A549 (cell line): ENCODE measurements at regions not wholly inside any gene's neighbourhood (a gene's known extent, or its start where the extent isn't known, plus 50 kb on each side); places are given as distances from the start of the nearest gene placed in this dataset.
A peak's percentile ranks its signal among the peaks of the same experiment; 100 is the strongest.

Experiments
- ATAC-seq, 2 experiments: fragments of 200-7000 bp in 1 of 2; fragments of >200 bp in 1 of 2; cut with Nextera tagmentation in 1 of 2; cut with Tn5 transposase in 1 of 2; 3 replicates each; pipeline versions ENCODE4 v1.8.0 to v1.9.1; 2018 to 2020; ENCODE audit warnings: mild to moderate bottlenecking in 1 of 2, moderate library complexity in 1 of 2
- CTCF ChIA-PET: fragments of 300-600 bp; sonication (Branson Sonifier 250); formaldehyde crosslinking; extraction: SDS; loops from one replicate; lab custom pipeline; 2021; ENCODE audit warnings: antibody characterized with exemption, inconsistent platforms; lab: Yijun Ruan, JAX
- POLR2A ChIA-PET: fragments of 350-600 bp; formaldehyde crosslinking; extraction: SDS; loops from one replicate; lab custom pipeline; 2021; ENCODE audit warnings: antibody characterized with exemption, inconsistent platforms; lab: Yijun Ruan, JAX
- DNase-seq, 2 experiments: peaks; one replicate each; pipeline versions ENCODE4 v3.0.0 to v3.0.0-alpha.2; 2011 to 2016; ENCODE audit warnings: low read depth in 1 of 2, low spot score in 1 of 2
- FAIRE-seq: peaks from 2 replicates; lab custom pipeline; 2011; peaks lifted over from hg19 to GRCh38; lab: Jason Lieb, UNC
- H3K27ac ChIP-seq, 2 experiments: fragments of >200 bp; sonication (Bioruptor Twin); formaldehyde crosslinking; 3 replicates each; pipeline ENCODE4 v1.5.1; 2016 to 2017
- H3K4me1 ChIP-seq: fragments of >200 bp; sonication (Bioruptor Twin); formaldehyde crosslinking; 3 replicates; pipeline ENCODE4 v1.6.1; 2016
- H3K4me2 ChIP-seq: fragments of >200 bp; sonication (Bioruptor Twin); formaldehyde crosslinking; 3 replicates; pipeline ENCODE4 v1.6.1; 2016
- H3K4me3 ChIP-seq: fragments of >200 bp; sonication (Bioruptor Twin); formaldehyde crosslinking; 3 replicates; pipeline ENCODE4 v1.5.1; 2016
- H3K9me3 ChIP-seq: fragments of >200 bp; sonication (Bioruptor Twin); formaldehyde crosslinking; 3 replicates; pipeline ENCODE4 v1.6.1; 2016
- CHD4 ChIP-seq: fragments of 200-600 bp; sonication (generic); IDR thresholded peaks from 2 replicates; pipeline ENCODE4 v1.6.1; 2016; ENCODE audit warnings: antibody characterized with exemption, mild to moderate bottlenecking, borderline replicate concordance
- E2F6 ChIP-seq: IDR thresholded peaks from 2 replicates; pipeline ENCODE4 v1.6.1; 2012; ENCODE audit warnings: low read depth, borderline replicate concordance
- ESRRA ChIP-seq: fragments of 150-350 bp; IDR thresholded peaks from 2 replicates; pipeline ENCODE4 v1.6.1; 2014; ENCODE audit warnings: mild to moderate bottlenecking, low read length, borderline replicate concordance
- GATA3 ChIP-seq: IDR thresholded peaks from 2 replicates; pipeline ENCODE4 v1.6.1; 2012; ENCODE audit warnings: borderline replicate concordance
- HOXA7 ChIP-seq: fragments of 250-450 bp; sonication (Bioruptor Pico); IDR thresholded peaks from 2 replicates; pipeline ENCODE4 v1.5.0; 2020; ENCODE audit warnings: mild to moderate bottlenecking, moderate library complexity
- KDM1A ChIP-seq: fragments of 200-600 bp; sonication (generic); IDR thresholded peaks from 2 replicates; pipeline ENCODE4 v1.6.1; 2016; ENCODE audit warnings: low read depth, mild to moderate bottlenecking
- KDM5A ChIP-seq: fragments of 200-600 bp; sonication (generic); IDR thresholded peaks from 2 replicates; pipeline ENCODE4 v1.6.1; 2016; ENCODE audit warnings: antibody characterized with exemption, mild to moderate bottlenecking
- MAFK ChIP-seq: fragments of 450-650 bp; IDR thresholded peaks from 2 replicates; pipeline ENCODE4 v1.6.1; 2014; ENCODE audit not compliant: partially characterized antibody
- MAZ ChIP-seq: fragments of 150-350 bp; IDR thresholded peaks from 2 replicates; pipeline ENCODE4 v1.6.1; 2014; ENCODE audit warnings: antibody characterized with exemption, low read depth, low read length, borderline replicate concordance
- POLR2A ChIP-seq: IDR thresholded peaks from 2 replicates; pipeline ENCODE4 v1.6.1; 2012; ENCODE audit warnings: mild to moderate bottlenecking, low read length
- RAD21 ChIP-seq, 2 experiments: fragments of >200 bp in 1 of 2; sonication (Bioruptor Twin) in 1 of 2; formaldehyde crosslinking in 1 of 2; IDR thresholded peaks in 1 of 2; conservative IDR thresholded peaks in 1 of 2; 2 replicates in 1 of 2; 3 replicates in 1 of 2; pipeline ENCODE4 v1.6.1; 2012 to 2018; ENCODE audit warnings: inconsistent platforms in 1 of 2
- SMC3 ChIP-seq: fragments of >200 bp; sonication (Bioruptor Twin); formaldehyde crosslinking; IDR thresholded peaks from 3 replicates; pipeline ENCODE4 v1.6.1; 2018; ENCODE audit warnings: inconsistent platforms
- WGBS: methylation state at CpG from one replicate; pipeline ENCODE4 v1.1.6; 2017; ENCODE audit errors: missing lambda C conversion rate; 5-methylcytosine and 5-hydroxymethylcytosine counted together
- TF ChIP-seq, protein P1 (sequence below): fragments of >200 bp; sonication (Bioruptor Twin); formaldehyde crosslinking; IDR thresholded peaks from 2 replicates; pipeline ENCODE4 v1.6.1; 2016
- TF ChIP-seq, protein P2 (sequence below): fragments of 250-450 bp; sonication (Bioruptor Pico); IDR thresholded peaks from 2 replicates; pipeline ENCODE4 v1.5.0; 2020; ENCODE audit warnings: low read depth, mild to moderate bottlenecking, moderate library complexity
- TF ChIP-seq, protein P3 (sequence below): fragments of >200 bp; sonication (Bioruptor Twin); formaldehyde crosslinking; IDR thresholded peaks from 3 replicates; pipeline ENCODE4 v1.5.1; 2016

DNA sequence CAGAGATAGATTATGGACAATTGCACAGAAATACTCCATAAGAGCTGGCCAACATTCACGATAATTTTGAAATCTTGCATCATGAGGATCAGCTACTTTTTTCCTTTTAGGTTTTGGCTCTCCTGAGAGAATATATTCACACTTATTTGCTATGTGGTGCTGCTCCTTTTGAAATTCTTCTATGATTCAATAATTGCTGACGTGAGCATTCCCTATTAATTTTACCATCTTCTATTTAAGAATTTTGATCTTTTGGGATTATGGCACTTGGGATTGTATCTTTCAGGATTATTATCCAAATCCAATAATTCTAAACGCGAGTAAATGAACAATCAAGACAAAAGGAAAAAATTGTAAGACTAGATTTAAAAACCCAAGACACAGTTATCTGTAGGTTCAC is 358.8 kb downstream of the ELAVL2 start:
- CTCF ChIA-PET: no interaction called here
- FAIRE-seq (no peak), ATAC-seq (no peak)
- TF ChIP-seq SMC3: no peak
- peak; percentile 82 for TF ChIP-seq MAFK
- TF ChIP-seq, all 56 proteins: peak for 1
- no peak for DNase-seq
- H3K4me2 ChIP-seq: no peak overlapping the region
- H3K4me1 ChIP-seq: no peaks in the 10 kb centered on the region
- whole genome bisulfite sequencing: 11% methylated on average over 4 of the region's 4 CpGs
- H3K27ac ChIP-seq: no peak overlapping the region
- H3K4me3 ChIP-seq: no peak overlapping the region
- POLR2A ChIA-PET: no interaction called here
- H3K9me3 ChIP-seq: no peaks in the 10 kb centered on the region

DNA sequence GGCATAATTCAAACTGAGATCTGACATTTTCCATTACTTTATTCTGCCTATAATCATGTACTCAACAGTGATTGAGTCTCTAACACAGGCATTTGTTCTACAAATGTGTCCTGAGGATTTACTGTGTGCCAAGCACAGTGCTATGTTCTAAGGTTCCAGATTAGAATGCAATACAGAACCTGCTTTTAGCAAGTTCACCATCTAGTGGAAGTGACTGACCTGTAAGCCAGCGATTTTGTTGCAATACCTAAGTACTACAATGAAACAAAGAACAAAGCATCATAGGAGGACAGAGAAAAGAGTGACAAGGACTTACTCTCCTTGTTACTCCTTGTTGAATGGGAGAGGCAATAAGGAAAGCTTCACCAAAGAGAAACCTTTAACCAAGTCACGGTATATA is 348.1 kb downstream of the ELAVL2 start:
- ChIA-PET CTCF (no interaction called here), POLR2A (no interaction called here)
- DNase-seq (no peak), ATAC-seq (no peak), FAIRE-seq (no peak)
- Histone ChIP-seq H3K9me3 (no peaks in the 10 kb centered on the region), H3K4me2 (no peak overlapping the region), H3K4me1 (no peaks in the 10 kb centered on the region), H3K27ac (no peak overlapping the region), H3K4me3 (no peak overlapping the region)
- WGBS: 0% methylated on average over 2 of the region's 2 CpGs
- no peak for TF ChIP-seq ESRRA
- TF ChIP-seq, protein P1, sequence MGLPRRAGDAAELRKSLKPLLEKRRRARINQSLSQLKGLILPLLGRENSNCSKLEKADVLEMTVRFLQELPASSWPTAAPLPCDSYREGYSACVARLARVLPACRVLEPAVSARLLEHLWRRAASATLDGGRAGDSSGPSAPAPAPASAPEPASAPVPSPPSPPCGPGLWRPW: no peak
- no peak for TF ChIP-seq KDM5A

GRCh38 chr9:23483566-23483965 is 342.5 kb downstream of the ELAVL2 start:
- WGBS: 3% methylated on average over 1 of the region's 1 CpG
- Histone ChIP-seq H3K4me2 (no peak overlapping the region), H3K4me1 (no peaks in the 10 kb centered on the region), H3K4me3 (no peak overlapping the region), H3K9me3 (no peaks in the 10 kb centered on the region), H3K27ac (no peak overlapping the region)
- DNase-seq: no peak
- ChIA-PET CTCF (interaction anchor here (1.1 kb wide), 1 partner anchor 14 kb away, joined by 3 read pairs; no protein-coding TSS in a partner anchor), POLR2A (no interaction called here)
- ATAC-seq: no peak
- FAIRE-seq: no peak
- TF ChIP-seq MAFK (peak; percentile 54), HOXA7 (CRISPR knock-in tag) (no peak), MAZ (no peak), GATA3 (no peak), POLR2A (no peak), CHD4 (no peak)
- TF ChIP-seq, protein P2, sequence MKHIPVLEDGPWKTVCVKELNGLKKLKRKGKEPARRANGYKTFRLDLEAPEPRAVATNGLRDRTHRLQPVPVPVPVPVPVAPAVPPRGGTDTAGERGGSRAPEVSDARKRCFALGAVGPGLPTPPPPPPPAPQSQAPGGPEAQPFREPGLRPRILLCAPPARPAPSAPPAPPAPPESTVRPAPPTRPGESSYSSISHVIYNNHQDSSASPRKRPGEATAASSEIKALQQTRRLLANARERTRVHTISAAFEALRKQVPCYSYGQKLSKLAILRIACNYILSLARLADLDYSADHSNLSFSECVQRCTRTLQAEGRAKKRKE (CRISPR knock-in tag): no peak
- TF ChIP-seq, protein P3, sequence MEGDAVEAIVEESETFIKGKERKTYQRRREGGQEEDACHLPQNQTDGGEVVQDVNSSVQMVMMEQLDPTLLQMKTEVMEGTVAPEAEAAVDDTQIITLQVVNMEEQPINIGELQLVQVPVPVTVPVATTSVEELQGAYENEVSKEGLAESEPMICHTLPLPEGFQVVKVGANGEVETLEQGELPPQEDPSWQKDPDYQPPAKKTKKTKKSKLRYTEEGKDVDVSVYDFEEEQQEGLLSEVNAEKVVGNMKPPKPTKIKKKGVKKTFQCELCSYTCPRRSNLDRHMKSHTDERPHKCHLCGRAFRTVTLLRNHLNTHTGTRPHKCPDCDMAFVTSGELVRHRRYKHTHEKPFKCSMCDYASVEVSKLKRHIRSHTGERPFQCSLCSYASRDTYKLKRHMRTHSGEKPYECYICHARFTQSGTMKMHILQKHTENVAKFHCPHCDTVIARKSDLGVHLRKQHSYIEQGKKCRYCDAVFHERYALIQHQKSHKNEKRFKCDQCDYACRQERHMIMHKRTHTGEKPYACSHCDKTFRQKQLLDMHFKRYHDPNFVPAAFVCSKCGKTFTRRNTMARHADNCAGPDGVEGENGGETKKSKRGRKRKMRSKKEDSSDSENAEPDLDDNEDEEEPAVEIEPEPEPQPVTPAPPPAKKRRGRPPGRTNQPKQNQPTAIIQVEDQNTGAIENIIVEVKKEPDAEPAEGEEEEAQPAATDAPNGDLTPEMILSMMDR: no peak

DNA sequence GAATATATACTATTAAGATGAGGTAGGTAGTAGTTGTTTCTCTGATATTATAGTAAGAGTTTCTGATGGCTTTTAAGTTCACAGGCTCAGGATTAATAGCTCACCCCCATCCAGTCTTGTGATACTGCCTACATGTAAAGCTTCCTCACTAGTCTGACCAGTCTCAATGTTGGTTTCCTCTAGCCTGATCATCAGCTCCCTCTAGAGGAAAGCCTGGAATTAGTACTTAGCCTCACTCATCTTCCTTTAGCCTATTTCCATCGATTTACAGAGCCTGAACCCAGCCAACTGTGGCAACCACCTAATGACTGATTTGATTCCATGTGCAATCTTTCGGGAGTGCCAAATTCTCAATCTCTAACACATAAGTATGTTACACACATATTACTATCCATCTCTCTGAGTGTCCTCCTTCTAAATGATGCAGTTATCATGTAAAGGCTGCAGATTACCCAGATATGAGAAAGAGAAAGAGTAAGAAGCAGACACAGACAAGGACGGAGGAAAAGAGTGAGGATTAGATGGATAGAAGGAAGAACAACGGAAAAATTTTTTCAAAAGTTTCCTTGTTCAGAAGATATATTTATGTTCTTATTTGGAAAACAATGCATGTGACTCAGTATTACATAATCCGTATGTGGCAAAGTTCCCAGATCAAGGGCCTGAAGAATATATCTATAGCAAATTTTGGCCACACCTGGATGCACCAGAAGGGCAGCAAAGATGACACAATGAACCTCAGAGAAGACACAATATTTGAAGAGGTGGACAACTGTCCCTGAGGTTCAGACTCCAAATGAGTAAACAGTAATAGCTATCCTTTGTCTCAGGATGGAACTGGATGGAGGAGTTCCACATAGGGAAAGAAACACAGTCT is 333.7 kb downstream of the ELAVL2 start:
- H3K4me1 ChIP-seq: no peaks in the 10 kb centered on the region
- H3K9me3 ChIP-seq: no peaks in the 10 kb centered on the region
- no peak overlapping the region for H3K4me2 ChIP-seq
- no peak overlapping the region for H3K27ac ChIP-seq
- ATAC-seq (peak; percentile 78 to 84), FAIRE-seq (no peak), DNase-seq (peak; percentile 13 to 47)
- TF ChIP-seq, protein P3: peak; percentile 31; the same call in 2 of the 3 replicates
- TF ChIP-seq RAD21 (conservative IDR thresholded peaks at IDR 0.05 in 1 of 2, IDR thresholded peaks at IDR 0.05 in 1 of 2) (peak in 1 of 2 experiments; percentile 51; a peak in 2 of 5 replicates), MAZ (no peak), KDM1A (no peak), E2F6 (no peak)
- CTCF ChIA-PET: interaction anchor here (1.5 kb wide), 1 partner anchor 11 kb away, joined by 4 read pairs; no protein-coding TSS in a partner anchor
- H3K4me3 ChIP-seq: no peak overlapping the region
- POLR2A ChIA-PET: no interaction called here
- under 1% methylated on average over 5 of the region's 5 CpGs for WGBS
